HFFc6 (cell line): ENCODE measurements at regions not wholly inside any gene's neighbourhood (a gene's known extent, or its start where the extent isn't known, plus 50 kb on each side); places are given as distances from the start of the nearest gene placed in this dataset.

Experiments
- DNase-seq: peaks from one replicate; pipeline ENCODE4 v3.0.0-alpha.2; 2018
- H3K27ac Mint-ChIP-seq: 2 replicates; pipeline ENCODE4 v1.8.0; 2020; ENCODE audit warnings: mild to moderate bottlenecking, mixed read lengths
- H3K27me3 Mint-ChIP-seq: 2 replicates; pipeline ENCODE4 v1.8.0; 2021; ENCODE audit warnings: mild to moderate bottlenecking, moderate library complexity, mixed read lengths; ENCODE audit not compliant: insufficient read depth
- H3K36me3 Mint-ChIP-seq: 2 replicates; pipeline ENCODE4 v1.8.0; 2021; ENCODE audit warnings: low read depth, mixed read lengths
- H3K4me1 Mint-ChIP-seq: 2 replicates; pipeline ENCODE4 v1.8.0; 2020; ENCODE audit warnings: low read depth, mixed read lengths
- H3K4me3 Mint-ChIP-seq: 2 replicates; pipeline ENCODE4 v1.8.0; 2020; ENCODE audit warnings: mild to moderate bottlenecking, moderate library complexity, mixed read lengths
- H3K9me3 Mint-ChIP-seq: 2 replicates; pipeline ENCODE4 v1.8.0; 2020; ENCODE audit warnings: mild to moderate bottlenecking, mixed read lengths
- TF ChIP-seq, protein P1 (sequence below): fragments of 200-600 bp; sonication (generic); IDR thresholded peaks from 2 replicates; pipeline ENCODE4 v1.5.0; 2021; ENCODE audit warnings: antibody characterized with exemption, mild to moderate bottlenecking

DNA sequence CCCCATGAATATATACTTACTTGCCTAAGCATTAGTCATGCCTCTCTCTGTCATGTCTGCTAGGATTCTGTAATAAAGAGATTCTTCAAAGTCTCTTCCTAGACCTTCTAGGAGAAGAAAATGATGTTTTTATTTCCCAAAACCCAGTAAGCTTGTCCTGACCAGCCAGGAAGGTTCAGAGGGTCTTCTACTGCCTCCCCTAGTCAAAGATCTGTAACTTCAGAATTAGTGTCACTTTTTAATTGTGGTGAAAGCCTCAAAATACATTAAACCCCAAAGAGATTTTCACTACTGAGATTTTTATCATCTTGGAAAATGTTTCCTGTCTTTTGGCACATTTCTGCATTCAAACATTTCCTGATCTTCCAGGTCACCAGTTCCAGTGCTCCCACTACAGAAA is 232.9 kb upstream of the STK17B start:
- no peak for DNase-seq
- no peaks in the 10 kb centered on the region for H3K27me3 Mint-ChIP-seq
- H3K27ac Mint-ChIP-seq: no peak overlapping the region
- no peak overlapping the region for H3K4me3 Mint-ChIP-seq
- no peaks in the 10 kb centered on the region for H3K36me3 Mint-ChIP-seq
- H3K4me1 Mint-ChIP-seq: peaks cover 19% of the 10 kb centered on the region
- no peaks in the 10 kb centered on the region for H3K9me3 Mint-ChIP-seq
- TF ChIP-seq, protein P1, sequence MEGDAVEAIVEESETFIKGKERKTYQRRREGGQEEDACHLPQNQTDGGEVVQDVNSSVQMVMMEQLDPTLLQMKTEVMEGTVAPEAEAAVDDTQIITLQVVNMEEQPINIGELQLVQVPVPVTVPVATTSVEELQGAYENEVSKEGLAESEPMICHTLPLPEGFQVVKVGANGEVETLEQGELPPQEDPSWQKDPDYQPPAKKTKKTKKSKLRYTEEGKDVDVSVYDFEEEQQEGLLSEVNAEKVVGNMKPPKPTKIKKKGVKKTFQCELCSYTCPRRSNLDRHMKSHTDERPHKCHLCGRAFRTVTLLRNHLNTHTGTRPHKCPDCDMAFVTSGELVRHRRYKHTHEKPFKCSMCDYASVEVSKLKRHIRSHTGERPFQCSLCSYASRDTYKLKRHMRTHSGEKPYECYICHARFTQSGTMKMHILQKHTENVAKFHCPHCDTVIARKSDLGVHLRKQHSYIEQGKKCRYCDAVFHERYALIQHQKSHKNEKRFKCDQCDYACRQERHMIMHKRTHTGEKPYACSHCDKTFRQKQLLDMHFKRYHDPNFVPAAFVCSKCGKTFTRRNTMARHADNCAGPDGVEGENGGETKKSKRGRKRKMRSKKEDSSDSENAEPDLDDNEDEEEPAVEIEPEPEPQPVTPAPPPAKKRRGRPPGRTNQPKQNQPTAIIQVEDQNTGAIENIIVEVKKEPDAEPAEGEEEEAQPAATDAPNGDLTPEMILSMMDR: no peak

DNA sequence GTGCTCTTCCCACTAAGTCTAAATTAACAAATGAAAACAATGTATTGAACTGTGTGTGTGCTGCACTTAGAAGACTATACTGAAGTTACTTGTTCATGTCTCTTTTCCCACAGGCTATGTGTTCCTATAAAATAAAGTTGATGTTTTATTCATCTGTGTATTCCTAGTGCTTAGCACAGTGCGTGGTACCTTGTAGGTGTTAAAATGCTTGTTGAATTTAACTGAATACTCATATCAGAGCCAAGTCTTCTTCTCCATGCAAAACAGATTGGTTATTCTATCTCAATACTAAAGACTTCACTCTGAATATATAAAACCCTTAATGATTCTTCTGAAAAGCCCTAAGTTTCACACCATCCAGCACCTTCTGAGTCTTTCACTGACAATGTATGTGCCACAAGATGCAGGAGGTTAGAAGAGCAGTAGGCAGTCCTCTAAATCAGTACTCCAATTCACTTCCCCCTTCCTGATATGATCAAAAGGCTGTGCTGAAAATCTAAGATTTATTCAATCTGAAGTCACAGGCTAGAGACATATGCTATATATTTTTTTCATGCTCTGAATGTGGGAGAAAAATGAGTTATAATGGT is 231.7 kb upstream of the CCDC150 start:
- TF ChIP-seq, protein P1: no peak
- H3K27ac Mint-ChIP-seq: no peak overlapping the region
- no peaks in the 10 kb centered on the region for H3K27me3 Mint-ChIP-seq

DNA sequence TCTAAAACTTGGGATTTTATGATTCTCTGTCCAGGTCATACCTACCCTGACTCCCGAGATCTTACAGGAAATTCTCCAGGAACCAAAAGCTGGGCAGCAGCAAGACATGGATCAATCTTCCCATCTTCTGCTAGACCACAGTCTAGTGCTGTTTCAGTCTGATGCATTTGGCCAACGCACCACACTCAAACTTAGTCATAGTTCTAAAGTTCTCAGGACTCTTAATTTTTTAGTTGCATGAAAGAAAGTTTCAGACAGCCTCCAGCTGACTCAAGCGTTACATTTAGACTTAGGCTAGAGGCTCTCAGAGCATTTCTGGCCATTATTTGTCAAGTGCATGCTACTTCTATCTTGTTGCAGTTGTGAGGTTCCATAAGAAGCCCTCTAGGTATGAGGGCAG is 230.1 kb upstream of the CCDC150 start:
- DNase-seq: no peak
- peaks cover 6% of the 10 kb centered on the region for H3K4me1 Mint-ChIP-seq
- H3K27me3 Mint-ChIP-seq: no peaks in the 10 kb centered on the region
- no peaks in the 10 kb centered on the region for H3K36me3 Mint-ChIP-seq
- no peak overlapping the region for H3K27ac Mint-ChIP-seq
- H3K4me3 Mint-ChIP-seq: no peak overlapping the region
- TF ChIP-seq, protein P1: no peak
- no peaks in the 10 kb centered on the region for H3K9me3 Mint-ChIP-seq

More for the DNA sequence above, 231.7 kb upstream of the CCDC150 start:
- Mint-ChIP-seq H3K4me3 (no peak overlapping the region), H3K4me1 (peaks cover 6% of the 10 kb centered on the region), H3K36me3 (no peaks in the 10 kb centered on the region), H3K9me3 (no peaks in the 10 kb centered on the region)
- DNase-seq: no peak

DNA sequence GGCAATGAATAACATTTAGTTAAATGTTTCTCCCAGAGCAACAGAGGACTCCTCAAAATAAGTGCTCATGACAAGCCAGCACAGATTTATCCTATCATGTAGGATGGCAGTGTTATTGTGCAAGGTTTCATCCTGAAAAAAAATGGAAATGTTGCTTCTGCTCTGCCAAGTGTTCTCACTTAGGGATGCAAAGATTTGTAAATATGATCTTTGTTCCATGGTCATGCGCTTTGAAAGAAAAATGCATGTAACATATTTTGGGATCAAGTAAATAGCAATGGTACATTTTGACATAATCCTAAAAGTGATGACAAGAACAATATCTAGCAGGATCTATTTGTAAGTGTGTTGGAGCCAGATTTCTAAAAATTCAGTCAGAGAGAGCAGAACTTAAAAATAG is 229.5 kb upstream of the CCDC150 start:
- no peaks in the 10 kb centered on the region for H3K27me3 Mint-ChIP-seq
- no peak for DNase-seq
- peaks cover 6% of the 10 kb centered on the region for H3K4me1 Mint-ChIP-seq
- TF ChIP-seq, protein P1: no peak
- no peak overlapping the region for H3K4me3 Mint-ChIP-seq
- no peaks in the 10 kb centered on the region for H3K9me3 Mint-ChIP-seq
- H3K36me3 Mint-ChIP-seq: no peaks in the 10 kb centered on the region
- no peak overlapping the region for H3K27ac Mint-ChIP-seq

DNA sequence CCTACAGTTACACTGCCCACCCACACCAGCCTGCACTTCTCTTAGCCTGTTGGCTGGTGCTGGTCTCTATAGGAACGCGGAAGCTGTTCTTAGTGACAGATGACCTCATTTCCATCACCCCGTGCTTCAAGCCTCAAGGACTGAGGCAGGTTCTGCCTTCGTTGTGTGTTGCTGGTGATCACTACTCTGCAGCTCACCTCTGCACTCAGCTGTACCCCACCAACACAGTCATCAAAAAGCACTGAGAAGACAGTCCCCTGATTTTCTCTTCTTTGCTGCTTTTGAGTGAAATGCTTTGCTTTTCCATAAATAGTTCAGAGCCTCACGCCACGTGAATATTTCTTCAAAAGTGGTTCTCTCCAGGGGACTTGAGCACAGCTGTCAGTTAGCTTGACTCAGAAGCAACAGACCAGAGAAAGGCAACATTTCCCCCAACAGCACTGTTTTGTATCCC is 225.7 kb upstream of the CCDC150 start:
- no peak for DNase-seq
- Mint-ChIP-seq H3K27me3 (no peaks in the 10 kb centered on the region), H3K27ac (no peak overlapping the region), H3K9me3 (no peaks in the 10 kb centered on the region), H3K4me1 (peaks cover 6% of the 10 kb centered on the region), H3K4me3 (no peak overlapping the region), H3K36me3 (0 out of 2 replicates have a peak, but pooled peaks cover 4% of the 10 kb centered on the region)
- TF ChIP-seq, protein P1: no peak
